H9 (cell line): ENCODE measurements at regions not wholly inside any gene's neighbourhood (a gene's known extent, or its start where the extent isn't known, plus 50 kb on each side); places are given as distances from the start of the nearest gene placed in this dataset.

Source experiments
- DNase-seq: peaks from one replicate; pipeline ENCODE4 v3.0.0-alpha.2; 2017
- H2AFZ ChIP-seq: one replicate; pipeline ENCODE4 v1.6.1; 2013; ENCODE audit warnings: mild to moderate bottlenecking, low read length, control low read depth, moderate library complexity
- H2AK5ac ChIP-seq: 2 replicates; pipeline ENCODE4 v1.6.1; 2013; ENCODE audit warnings: low read length, control low read depth, mixed read lengths; ENCODE audit not compliant: insufficient read length
- H2BK120ac ChIP-seq: one replicate; pipeline ENCODE4 v1.6.1; 2013; ENCODE audit warnings: low read depth, mild to moderate bottlenecking, low read length, control low read depth, inconsistent platforms; ENCODE audit not compliant: poor library complexity, severe bottlenecking
- H2BK12ac ChIP-seq: 2 replicates; pipeline ENCODE4 v1.6.1; 2013; ENCODE audit warnings: low read length, control low read depth, mixed read lengths, low read depth; ENCODE audit not compliant: insufficient read length
- H2BK15ac ChIP-seq: 2 replicates; pipeline ENCODE4 v1.6.1; 2013; ENCODE audit warnings: low read depth, low read length, control low read depth
- H2BK20ac ChIP-seq: one replicate; pipeline ENCODE4 v1.6.1; 2013; ENCODE audit warnings: low read depth, mild to moderate bottlenecking, low read length, control low read depth, inconsistent platforms; ENCODE audit not compliant: poor library complexity, severe bottlenecking
- H2BK5ac ChIP-seq: 2 replicates; pipeline ENCODE4 v1.6.1; 2013; ENCODE audit warnings: low read length, control low read depth, mixed read lengths; ENCODE audit not compliant: insufficient read length
- H3K14ac ChIP-seq: 2 replicates; pipeline ENCODE4 v1.6.1; 2013; ENCODE audit warnings: low read length, control low read depth; ENCODE audit not compliant: insufficient read depth
- H3K18ac ChIP-seq: 2 replicates; pipeline ENCODE4 v1.6.1; 2013; ENCODE audit warnings: low read depth, mild to moderate bottlenecking, mixed read lengths, low read length, control low read depth; ENCODE audit not compliant: insufficient read length
- H3K23ac ChIP-seq: 2 replicates; pipeline ENCODE4 v1.6.1; 2013; ENCODE audit warnings: low read length, control low read depth, mixed read lengths, low read depth; ENCODE audit not compliant: insufficient read length
- H3K23me2 ChIP-seq: 2 replicates; pipeline ENCODE4 v1.6.1; 2013; ENCODE audit warnings: low read depth, mild to moderate bottlenecking, mixed read lengths, low read length, control low read depth; ENCODE audit not compliant: insufficient read length, poor library complexity, severe bottlenecking
- H3K27ac ChIP-seq: 2 replicates; pipeline ENCODE4 v1.5.1; 2013; ENCODE audit warnings: low read length, control low read depth, mixed read lengths, low read depth; ENCODE audit not compliant: insufficient read length
- H3K27me3 ChIP-seq: 2 replicates; pipeline ENCODE4 v1.6.1; 2013; ENCODE audit warnings: low read length, control low read depth, inconsistent platforms; ENCODE audit not compliant: insufficient read depth
- H3K4ac ChIP-seq: 2 replicates; pipeline ENCODE4 v1.6.1; 2013; ENCODE audit warnings: low read depth, mild to moderate bottlenecking, control low read depth, inconsistent platforms, low read length, moderate library complexity
- H3K4me1 ChIP-seq: 2 replicates; pipeline ENCODE4 v1.6.1; 2013; ENCODE audit warnings: low read length, control low read depth, inconsistent platforms; ENCODE audit not compliant: insufficient read depth
- H3K4me2 ChIP-seq: 2 replicates; pipeline ENCODE4 v1.6.1; 2013; ENCODE audit warnings: low read length, control low read depth, mixed read lengths; ENCODE audit not compliant: insufficient read length, insufficient read depth
- H3K56ac ChIP-seq: 2 replicates; pipeline ENCODE4 v1.6.1; 2013; ENCODE audit warnings: low read depth, mild to moderate bottlenecking, mixed read lengths, low read length, control low read depth; ENCODE audit not compliant: insufficient read length
- H3K79me1 ChIP-seq: 2 replicates; pipeline ENCODE4 v1.6.1; 2013; ENCODE audit warnings: low read depth, mild to moderate bottlenecking, moderate library complexity, low read length, control low read depth, inconsistent platforms; ENCODE audit not compliant: insufficient read depth, poor library complexity, severe bottlenecking
- H3K79me2 ChIP-seq: 2 replicates; pipeline ENCODE4 v1.6.1; 2013; ENCODE audit warnings: low read length, control low read depth, inconsistent platforms; ENCODE audit not compliant: insufficient read depth
- H3K9ac ChIP-seq: 2 replicates; pipeline ENCODE4 v1.6.1; 2013; ENCODE audit warnings: low read length, control low read depth, mixed read lengths; ENCODE audit not compliant: insufficient read length; ENCODE audit errors: extremely low read depth
- H3K9me3 ChIP-seq: one replicate; pipeline ENCODE4 v1.6.1; 2013; ENCODE audit warnings: low read depth, low read length, inconsistent platforms; ENCODE audit not compliant: control insufficient read depth
- H3T11ph ChIP-seq: one replicate; pipeline ENCODE4 v1.6.1; 2013; ENCODE audit warnings: mild to moderate bottlenecking, low read length, control low read depth, inconsistent platforms
- H4K20me1 ChIP-seq: one replicate; pipeline ENCODE4 v1.6.1; 2013; ENCODE audit not compliant: control insufficient read depth, insufficient read length, insufficient read depth
- H4K5ac ChIP-seq: 2 replicates; pipeline ENCODE4 v1.6.1; 2013; ENCODE audit warnings: low read depth, mild to moderate bottlenecking, mixed read lengths, low read length, control low read depth; ENCODE audit not compliant: insufficient read length
- H4K8ac ChIP-seq: replicated peaks from 2 replicates; pipeline ENCODE4 v1.6.1; 2013; ENCODE audit warnings: low read length, control low read depth, mixed read lengths, low read depth; ENCODE audit not compliant: insufficient read length
- H4K91ac ChIP-seq: 2 replicates; pipeline ENCODE4 v1.6.1; 2013; ENCODE audit warnings: low read depth, mild to moderate bottlenecking, moderate library complexity, mixed read lengths, low read length, control low read depth; ENCODE audit not compliant: insufficient read length
- H3K27ac Mint-ChIP-seq, 3 experiments: 2 replicates in 2 of 3; 3 replicates in 1 of 3; pipeline ENCODE4 v1.8.0; 2020 to 2021; ENCODE audit warnings: mixed read lengths in 3 of 3, mild to moderate bottlenecking in 1 of 3, moderate library complexity in 1 of 3
- H3K27me3 Mint-ChIP-seq: 2 replicates; pipeline ENCODE4 v1.8.0; 2021; ENCODE audit warnings: low read depth, mild to moderate bottlenecking, moderate library complexity, mixed read lengths
- H3K36me3 Mint-ChIP-seq, 3 experiments: 2 replicates in 2 of 3; 3 replicates in 1 of 3; pipeline ENCODE4 v1.8.0; 2020 to 2021; ENCODE audit warnings: low read depth in 3 of 3, mixed read lengths in 3 of 3; ENCODE audit not compliant: insufficient read depth in 1 of 3
- H3K4me1 Mint-ChIP-seq, 2 experiments: 2 replicates each; pipeline ENCODE4 v1.8.0; 2020; ENCODE audit warnings: mixed read lengths in 2 of 2
- H3K4me3 Mint-ChIP-seq, 2 experiments: 2 replicates in 1 of 2; 3 replicates in 1 of 2; pipeline ENCODE4 v1.8.0; 2020 to 2021; ENCODE audit warnings: mild to moderate bottlenecking in 2 of 2, mixed read lengths in 2 of 2, moderate library complexity in 1 of 2
- H3K9me3 Mint-ChIP-seq, 2 experiments: 2 replicates in 1 of 2; 3 replicates in 1 of 2; pipeline ENCODE4 v1.8.0; 2020; ENCODE audit warnings: mild to moderate bottlenecking in 2 of 2, mixed read lengths in 2 of 2, moderate library complexity in 1 of 2
- WGBS: extraction: QIAGEN DNeasy Blood & Tissue Kit; methylation state at CpG from one replicate; pipeline ENCODE4 v1.1.7; 2013; ENCODE audit warnings: missing lambda C conversion rate, low lambda C conversion rate, mixed read lengths; ENCODE audit not compliant: insufficient read length; ENCODE audit errors: extremely low coverage; 5-methylcytosine and 5-hydroxymethylcytosine counted together
- TF ChIP-seq, protein P1 (sequence below): fragments of 200-600 bp; sonication (generic); conservative IDR thresholded peaks from 3 replicates; pipeline ENCODE4 v1.8.0; 2021; ENCODE audit warnings: antibody characterized with exemption, mild to moderate bottlenecking

DNA sequence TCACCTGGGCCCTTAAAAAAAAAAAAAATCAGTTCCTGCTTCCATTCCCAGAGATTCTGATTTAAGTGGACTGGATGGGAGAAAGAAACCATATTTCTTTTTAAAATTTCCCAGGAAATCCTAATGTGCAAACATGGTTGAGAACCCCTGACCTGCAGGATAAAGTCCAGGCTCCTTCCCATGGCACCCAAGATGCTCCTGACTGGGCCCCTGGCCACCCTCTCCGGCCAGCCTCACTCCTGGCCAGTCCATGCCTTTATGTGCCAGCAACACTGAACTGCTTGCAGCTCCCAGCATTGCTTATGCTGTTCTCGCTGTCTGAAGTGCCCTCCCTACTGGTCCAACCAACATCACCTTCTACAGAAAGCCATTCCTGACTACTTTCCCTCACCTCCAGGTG lies 93.9 kb downstream of the TEX35 start:
- Histone ChIP-seq H4K5ac (no peak overlapping the region), H2BK12ac (no peak overlapping the region), H2BK120ac (no peak overlapping the region), H4K91ac (no peak overlapping the region), H3K4me1 (no peaks in the 10 kb centered on the region; the same call in 1 of the 2 replicates), H3K9ac (no peak overlapping the region), H3K27ac (no peak overlapping the region), H3K14ac (no peak overlapping the region), H3K56ac (no peak overlapping the region), H3K79me1 (no peaks in the 10 kb centered on the region), H3K23me2 (no peaks in the 10 kb centered on the region), H2BK15ac (no peak overlapping the region), H2AK5ac (no peak overlapping the region), H3T11ph (no peak overlapping the region), H2BK20ac (no peak overlapping the region), H3K27me3 (no peaks in the 10 kb centered on the region), H3K23ac (no peak overlapping the region), H3K79me2 (no peaks in the 10 kb centered on the region), H2BK5ac (no peak overlapping the region), H3K18ac (no peak overlapping the region), H4K20me1 (no peaks in the 10 kb centered on the region), H2AFZ (no peak overlapping the region), H3K9me3 (no peaks in the 10 kb centered on the region), H3K4ac (no peak overlapping the region), H3K4me2 (no peak overlapping the region), H4K8ac (no peak overlapping the region)
- WGBS, result no CpG with 5 or more reads among the region's 2 CpGs
- peaks cover 15 to 21% of the 10 kb centered on the region in 2 experiments for H3K4me1 Mint-ChIP-seq
- TF ChIP-seq, protein P1, sequence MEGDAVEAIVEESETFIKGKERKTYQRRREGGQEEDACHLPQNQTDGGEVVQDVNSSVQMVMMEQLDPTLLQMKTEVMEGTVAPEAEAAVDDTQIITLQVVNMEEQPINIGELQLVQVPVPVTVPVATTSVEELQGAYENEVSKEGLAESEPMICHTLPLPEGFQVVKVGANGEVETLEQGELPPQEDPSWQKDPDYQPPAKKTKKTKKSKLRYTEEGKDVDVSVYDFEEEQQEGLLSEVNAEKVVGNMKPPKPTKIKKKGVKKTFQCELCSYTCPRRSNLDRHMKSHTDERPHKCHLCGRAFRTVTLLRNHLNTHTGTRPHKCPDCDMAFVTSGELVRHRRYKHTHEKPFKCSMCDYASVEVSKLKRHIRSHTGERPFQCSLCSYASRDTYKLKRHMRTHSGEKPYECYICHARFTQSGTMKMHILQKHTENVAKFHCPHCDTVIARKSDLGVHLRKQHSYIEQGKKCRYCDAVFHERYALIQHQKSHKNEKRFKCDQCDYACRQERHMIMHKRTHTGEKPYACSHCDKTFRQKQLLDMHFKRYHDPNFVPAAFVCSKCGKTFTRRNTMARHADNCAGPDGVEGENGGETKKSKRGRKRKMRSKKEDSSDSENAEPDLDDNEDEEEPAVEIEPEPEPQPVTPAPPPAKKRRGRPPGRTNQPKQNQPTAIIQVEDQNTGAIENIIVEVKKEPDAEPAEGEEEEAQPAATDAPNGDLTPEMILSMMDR, result no peak
- H3K36me3 Mint-ChIP-seq, result no peaks in the 10 kb centered on the region
- DNase-seq, result no peak
- no peaks in the 10 kb centered on the region for H3K9me3 Mint-ChIP-seq
- no peak overlapping the region for H3K27ac Mint-ChIP-seq
- H3K27me3 Mint-ChIP-seq, result no peaks in the 10 kb centered on the region; the same call in 1 of the 2 replicates
- H3K4me3 Mint-ChIP-seq, result no peak overlapping the region
